GM23338 (cell line): ENCODE measurements at regions not wholly inside any gene's neighbourhood (a gene's known extent, or its start where the extent isn't known, plus 50 kb on each side); places are given as distances from the start of the nearest gene placed in this dataset.

ENCODE experiments used
- ATAC-seq: fragments of 200-7000 bp; cut with Tn5 transposase; 3 replicates; pipeline ENCODE4 v1.9.1; 2020
- DNase-seq: peaks from one replicate; pipeline ENCODE4 v3.0.0-alpha.2; 2015; ENCODE audit warnings: low spot score
- H2AFZ ChIP-seq: fragments of 200-600 bp; sonication (generic); 2 replicates; pipeline ENCODE4 v1.8.0; 2016; ENCODE audit warnings: antibody characterized with exemption, mild to moderate bottlenecking, moderate library complexity
- H3F3A ChIP-seq: fragments of 200-600 bp; sonication (generic); replicated peaks from 2 replicates; pipeline ENCODE4 v1.8.0; 2017; ENCODE audit warnings: antibody characterized with exemption, mixed run types, low read depth
- H3K27ac ChIP-seq: fragments of 200-600 bp; sonication (generic); 2 replicates; pipeline ENCODE4 v1.6.1; 2016; ENCODE audit warnings: low read depth
- H3K27me3 ChIP-seq: fragments of 200-600 bp; sonication (generic); 2 replicates; pipeline ENCODE4 v1.8.0; 2016; ENCODE audit warnings: mild to moderate bottlenecking, mixed run types, moderate library complexity; ENCODE audit not compliant: insufficient read depth
- H3K36me3 ChIP-seq: fragments of 200-600 bp; sonication (generic); 2 replicates; pipeline ENCODE4 v1.8.0; 2016; ENCODE audit warnings: mild to moderate bottlenecking; ENCODE audit not compliant: insufficient read depth
- H3K4me1 ChIP-seq: fragments of 200-600 bp; sonication (generic); 2 replicates; pipeline ENCODE4 v1.8.0; 2016; ENCODE audit warnings: mild to moderate bottlenecking, moderate library complexity; ENCODE audit not compliant: insufficient read depth
- H3K4me2 ChIP-seq: fragments of 200-600 bp; sonication (generic); 2 replicates; pipeline ENCODE4 v1.7.1; 2017; ENCODE audit warnings: mixed run types
- H3K4me3 ChIP-seq: fragments of 200-600 bp; sonication (generic); 2 replicates; pipeline ENCODE4 v1.6.1; 2016; ENCODE audit warnings: mixed run types
- H3K79me2 ChIP-seq: fragments of 200-600 bp; sonication (generic); replicated peaks from 2 replicates; pipeline ENCODE4 v1.8.0; 2017; ENCODE audit warnings: mild to moderate bottlenecking; ENCODE audit not compliant: insufficient read depth
- H3K9me2 ChIP-seq: fragments of 200-600 bp; sonication (generic); 2 replicates; pipeline ENCODE4 v1.8.0; 2017; ENCODE audit not compliant: insufficient read depth
- H4K20me1 ChIP-seq: fragments of 200-600 bp; sonication (generic); replicated peaks from 2 replicates; pipeline ENCODE4 v1.8.0; 2017; ENCODE audit warnings: mild to moderate bottlenecking; ENCODE audit not compliant: insufficient read depth
- H3K27ac Mint-ChIP-seq: 2 replicates; pipeline ENCODE4 v1.8.0; 2020; ENCODE audit warnings: inconsistent platforms, mild to moderate bottlenecking, moderate library complexity, mixed read lengths
- H3K27me3 Mint-ChIP-seq: 3 replicates; pipeline ENCODE4 v1.8.0; 2022; ENCODE audit warnings: low read depth, mild to moderate bottlenecking, moderate library complexity, mixed read lengths, inconsistent platforms; ENCODE audit not compliant: insufficient read depth, poor library complexity
- H3K36me3 Mint-ChIP-seq: 3 replicates; pipeline ENCODE4 v1.8.0; 2021; ENCODE audit warnings: low read depth, mild to moderate bottlenecking, inconsistent platforms, moderate library complexity, mixed read lengths
- H3K4me1 Mint-ChIP-seq: 3 replicates; pipeline ENCODE4 v1.8.0; 2020; ENCODE audit warnings: mild to moderate bottlenecking, inconsistent platforms, mixed read lengths
- H3K4me3 Mint-ChIP-seq: 3 replicates; pipeline ENCODE4 v1.8.0; 2021; ENCODE audit warnings: moderate library complexity, mild to moderate bottlenecking, inconsistent platforms, mixed read lengths
- H3K9me3 Mint-ChIP-seq: 3 replicates; pipeline ENCODE4 v1.8.0; 2020; ENCODE audit warnings: moderate library complexity, mild to moderate bottlenecking, inconsistent platforms, mixed read lengths
- CREB1 ChIP-seq: fragments of 250-450 bp; sonication (Bioruptor Pico); IDR thresholded peaks from 2 replicates; pipeline ENCODE4 v1.5.0; 2020; ENCODE audit warnings: low read depth, mild to moderate bottlenecking, moderate library complexity
- EZH2 ChIP-seq: fragments of 200-600 bp; sonication (generic); IDR thresholded peaks from one replicate; pipeline ENCODE4 v1.8.0; 2017; ENCODE audit warnings: antibody characterized with exemption, mild to moderate bottlenecking, low read depth; ENCODE audit not compliant: unreplicated experiment
- EZH2phosphoT487 ChIP-seq: fragments of 200-600 bp; sonication (generic); IDR thresholded peaks from one replicate; pipeline ENCODE4 v1.8.1; 2018; ENCODE audit warnings: antibody characterized with exemption; ENCODE audit not compliant: unreplicated experiment
- JUNB ChIP-seq: IDR thresholded peaks from one replicate; pipeline ENCODE4 v1.6.1; 2016; ENCODE audit warnings: antibody characterized with exemption; ENCODE audit not compliant: unreplicated experiment
- NANOG ChIP-seq: IDR thresholded peaks from 2 replicates; pipeline ENCODE4 v1.6.1; 2016; ENCODE audit warnings: antibody characterized with exemption, borderline replicate concordance
- POLR2AphosphoS5 ChIP-seq: IDR thresholded peaks from 2 replicates; pipeline ENCODE4 v1.6.1; 2016; ENCODE audit warnings: antibody characterized with exemption, low read depth
- REST ChIP-seq: IDR thresholded peaks from one replicate; pipeline ENCODE4 v1.6.1; 2018; ENCODE audit warnings: antibody characterized with exemption; ENCODE audit not compliant: unreplicated experiment
- STAT1 ChIP-seq: IDR thresholded peaks from one replicate; pipeline ENCODE4 v1.6.1; 2016; ENCODE audit warnings: antibody characterized with exemption; ENCODE audit not compliant: unreplicated experiment
- ZNF331 ChIP-seq: fragments of 250-450 bp; sonication (Bioruptor Pico); IDR thresholded peaks from 2 replicates; pipeline ENCODE4 v1.5.0; 2020; ENCODE audit warnings: low read depth, mild to moderate bottlenecking, moderate library complexity
- TF ChIP-seq, protein P1 (sequence below): fragments of 250-450 bp; sonication (Bioruptor Pico); IDR thresholded peaks from 2 replicates; pipeline ENCODE4 v1.5.0; 2020; ENCODE audit warnings: mild to moderate bottlenecking, moderate library complexity
- TF ChIP-seq, protein P2 (sequence below), 2 experiments: fragments of 200-600 bp in 1 of 2; sonication (generic) in 1 of 2; conservative IDR thresholded peaks; 2 replicates each; pipeline versions ENCODE4 v1.5.1 to v1.6.1; 2016 to 2017; ENCODE audit warnings: antibody characterized with exemption in 2 of 2, low read depth in 2 of 2, mild to moderate bottlenecking in 2 of 2, moderate library complexity in 1 of 2
- TF ChIP-seq, protein P3 (sequence below): IDR thresholded peaks from 2 replicates; pipeline ENCODE4 v1.6.1; 2016; ENCODE audit warnings: antibody characterized with exemption

- TF ChIP-seq, protein P1, sequence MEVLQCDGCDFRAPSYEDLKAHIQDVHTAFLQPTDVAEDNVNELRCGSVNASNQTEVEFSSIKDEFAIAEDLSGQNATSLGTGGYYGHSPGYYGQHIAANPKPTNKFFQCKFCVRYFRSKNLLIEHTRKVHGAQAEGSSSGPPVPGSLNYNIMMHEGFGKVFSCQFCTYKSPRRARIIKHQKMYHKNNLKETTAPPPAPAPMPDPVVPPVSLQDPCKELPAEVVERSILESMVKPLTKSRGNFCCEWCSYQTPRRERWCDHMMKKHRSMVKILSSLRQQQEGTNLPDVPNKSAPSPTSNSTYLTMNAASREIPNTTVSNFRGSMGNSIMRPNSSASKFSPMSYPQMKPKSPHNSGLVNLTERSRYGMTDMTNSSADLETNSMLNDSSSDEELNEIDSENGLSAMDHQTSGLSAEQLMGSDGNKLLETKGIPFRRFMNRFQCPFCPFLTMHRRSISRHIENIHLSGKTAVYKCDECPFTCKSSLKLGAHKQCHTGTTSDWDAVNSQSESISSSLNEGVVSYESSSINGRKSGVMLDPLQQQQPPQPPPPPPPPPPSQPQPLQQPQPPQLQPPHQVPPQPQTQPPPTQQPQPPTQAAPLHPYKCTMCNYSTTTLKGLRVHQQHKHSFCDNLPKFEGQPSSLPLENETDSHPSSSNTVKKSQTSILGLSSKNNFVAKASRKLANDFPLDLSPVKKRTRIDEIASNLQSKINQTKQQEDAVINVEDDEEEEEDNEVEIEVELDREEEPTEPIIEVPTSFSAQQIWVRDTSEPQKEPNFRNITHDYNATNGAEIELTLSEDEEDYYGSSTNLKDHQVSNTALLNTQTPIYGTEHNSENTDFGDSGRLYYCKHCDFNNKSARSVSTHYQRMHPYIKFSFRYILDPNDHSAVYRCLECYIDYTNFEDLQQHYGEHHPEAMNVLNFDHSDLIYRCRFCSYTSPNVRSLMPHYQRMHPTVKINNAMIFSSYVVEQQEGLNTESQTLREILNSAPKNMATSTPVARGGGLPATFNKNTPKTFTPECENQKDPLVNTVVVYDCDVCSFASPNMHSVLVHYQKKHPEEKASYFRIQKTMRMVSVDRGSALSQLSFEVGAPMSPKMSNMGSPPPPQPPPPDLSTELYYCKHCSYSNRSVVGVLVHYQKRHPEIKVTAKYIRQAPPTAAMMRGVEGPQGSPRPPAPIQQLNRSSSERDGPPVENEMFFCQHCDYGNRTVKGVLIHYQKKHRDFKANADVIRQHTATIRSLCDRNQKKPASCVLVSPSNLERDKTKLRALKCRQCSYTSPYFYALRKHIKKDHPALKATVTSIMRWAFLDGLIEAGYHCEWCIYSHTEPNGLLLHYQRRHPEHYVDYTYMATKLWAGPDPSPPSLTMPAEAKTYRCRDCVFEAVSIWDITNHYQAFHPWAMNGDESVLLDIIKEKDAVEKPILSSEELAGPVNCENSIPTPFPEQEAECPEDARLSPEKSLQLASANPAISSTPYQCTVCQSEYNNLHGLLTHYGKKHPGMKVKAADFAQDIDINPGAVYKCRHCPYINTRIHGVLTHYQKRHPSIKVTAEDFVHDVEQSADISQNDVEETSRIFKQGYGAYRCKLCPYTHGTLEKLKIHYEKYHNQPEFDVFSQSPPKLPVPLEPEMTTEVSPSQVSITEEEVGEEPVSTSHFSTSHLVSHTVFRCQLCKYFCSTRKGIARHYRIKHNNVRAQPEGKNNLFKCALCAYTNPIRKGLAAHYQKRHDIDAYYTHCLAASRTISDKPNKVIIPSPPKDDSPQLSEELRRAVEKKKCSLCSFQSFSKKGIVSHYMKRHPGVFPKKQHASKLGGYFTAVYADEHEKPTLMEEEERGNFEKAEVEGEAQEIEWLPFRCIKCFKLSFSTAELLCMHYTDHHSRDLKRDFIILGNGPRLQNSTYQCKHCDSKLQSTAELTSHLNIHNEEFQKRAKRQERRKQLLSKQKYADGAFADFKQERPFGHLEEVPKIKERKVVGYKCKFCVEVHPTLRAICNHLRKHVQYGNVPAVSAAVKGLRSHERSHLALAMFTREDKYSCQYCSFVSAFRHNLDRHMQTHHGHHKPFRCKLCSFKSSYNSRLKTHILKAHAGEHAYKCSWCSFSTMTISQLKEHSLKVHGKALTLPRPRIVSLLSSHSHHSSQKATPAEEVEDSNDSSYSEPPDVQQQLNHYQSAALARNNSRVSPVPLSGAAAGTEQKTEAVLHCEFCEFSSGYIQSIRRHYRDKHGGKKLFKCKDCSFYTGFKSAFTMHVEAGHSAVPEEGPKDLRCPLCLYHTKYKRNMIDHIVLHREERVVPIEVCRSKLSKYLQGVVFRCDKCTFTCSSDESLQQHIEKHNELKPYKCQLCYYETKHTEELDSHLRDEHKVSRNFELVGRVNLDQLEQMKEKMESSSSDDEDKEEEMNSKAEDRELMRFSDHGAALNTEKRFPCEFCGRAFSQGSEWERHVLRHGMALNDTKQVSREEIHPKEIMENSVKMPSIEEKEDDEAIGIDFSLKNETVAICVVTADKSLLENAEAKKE (CRISPR knock-in tag): no peak
These were observed 268.3 kb upstream of the ACTBL2 start (continued) for GRCh38 chr5:57750891-57751290.

DNA sequence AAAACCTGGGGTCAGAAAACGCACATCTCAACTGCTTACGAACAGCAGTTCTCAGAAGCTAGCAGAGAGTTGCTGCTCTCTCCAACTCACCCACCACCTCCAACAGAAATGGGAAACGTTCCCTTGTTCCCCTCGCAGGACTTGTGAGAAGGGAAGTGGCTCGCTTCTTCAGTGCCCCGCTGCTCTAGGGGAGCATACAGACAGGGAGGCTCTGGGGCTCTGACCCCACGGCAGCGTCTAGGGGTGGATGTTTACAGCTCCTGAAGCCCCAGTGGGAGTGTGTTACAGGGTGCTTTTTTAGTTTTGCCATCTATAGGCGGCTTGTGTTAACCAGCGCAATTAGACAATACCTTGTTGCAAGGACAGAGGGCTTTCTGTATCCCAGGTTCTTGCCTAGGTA, 267.7 kb upstream of the ACTBL2 start:
- Histone ChIP-seq H3K79me2 (no peaks in the 10 kb centered on the region), H3K27me3 (no peaks in the 10 kb centered on the region), H3K4me3 (no peak overlapping the region), H3K4me1 (no peaks in the 10 kb centered on the region), H3K27ac (no peak overlapping the region), H3F3A (no peaks in the 10 kb centered on the region), H3K36me3 (no peaks in the 10 kb centered on the region), H4K20me1 (no peaks in the 10 kb centered on the region), H3K9me2 (peaks cover 4% of the 10 kb centered on the region; the same call in 1 of the 2 replicates), H2AFZ (peak overlapping the region; percentile 56; the same call in 1 of the 2 replicates), H3K4me2 (no peak overlapping the region)
- DNase-seq: no peak
- Mint-ChIP-seq H3K9me3 (no peaks in the 10 kb centered on the region), H3K4me1 (peaks cover 3% of the 10 kb centered on the region; the same call in 2 of the 3 replicates), H3K27me3 (peaks cover 2% of the 10 kb centered on the region), H3K4me3 (no peak overlapping the region), H3K36me3 (no peaks in the 10 kb centered on the region), H3K27ac (no peak overlapping the region)
- no peak for ATAC-seq
- TF ChIP-seq EZH2 (no peak), REST (no peak), NANOG (no peak), JUNB (no peak), ZNF331 (no peak), CREB1 (CRISPR knock-in tag) (no peak), STAT1 (no peak), EZH2phosphoT487 (no peak), POLR2AphosphoS5 (no peak)
- TF ChIP-seq, protein P2, sequence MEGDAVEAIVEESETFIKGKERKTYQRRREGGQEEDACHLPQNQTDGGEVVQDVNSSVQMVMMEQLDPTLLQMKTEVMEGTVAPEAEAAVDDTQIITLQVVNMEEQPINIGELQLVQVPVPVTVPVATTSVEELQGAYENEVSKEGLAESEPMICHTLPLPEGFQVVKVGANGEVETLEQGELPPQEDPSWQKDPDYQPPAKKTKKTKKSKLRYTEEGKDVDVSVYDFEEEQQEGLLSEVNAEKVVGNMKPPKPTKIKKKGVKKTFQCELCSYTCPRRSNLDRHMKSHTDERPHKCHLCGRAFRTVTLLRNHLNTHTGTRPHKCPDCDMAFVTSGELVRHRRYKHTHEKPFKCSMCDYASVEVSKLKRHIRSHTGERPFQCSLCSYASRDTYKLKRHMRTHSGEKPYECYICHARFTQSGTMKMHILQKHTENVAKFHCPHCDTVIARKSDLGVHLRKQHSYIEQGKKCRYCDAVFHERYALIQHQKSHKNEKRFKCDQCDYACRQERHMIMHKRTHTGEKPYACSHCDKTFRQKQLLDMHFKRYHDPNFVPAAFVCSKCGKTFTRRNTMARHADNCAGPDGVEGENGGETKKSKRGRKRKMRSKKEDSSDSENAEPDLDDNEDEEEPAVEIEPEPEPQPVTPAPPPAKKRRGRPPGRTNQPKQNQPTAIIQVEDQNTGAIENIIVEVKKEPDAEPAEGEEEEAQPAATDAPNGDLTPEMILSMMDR (conservative IDR thresholded peaks at IDR 0.05; ENCODE audit: low read depth in 2 of 2): no peak
- TF ChIP-seq, protein P3, sequence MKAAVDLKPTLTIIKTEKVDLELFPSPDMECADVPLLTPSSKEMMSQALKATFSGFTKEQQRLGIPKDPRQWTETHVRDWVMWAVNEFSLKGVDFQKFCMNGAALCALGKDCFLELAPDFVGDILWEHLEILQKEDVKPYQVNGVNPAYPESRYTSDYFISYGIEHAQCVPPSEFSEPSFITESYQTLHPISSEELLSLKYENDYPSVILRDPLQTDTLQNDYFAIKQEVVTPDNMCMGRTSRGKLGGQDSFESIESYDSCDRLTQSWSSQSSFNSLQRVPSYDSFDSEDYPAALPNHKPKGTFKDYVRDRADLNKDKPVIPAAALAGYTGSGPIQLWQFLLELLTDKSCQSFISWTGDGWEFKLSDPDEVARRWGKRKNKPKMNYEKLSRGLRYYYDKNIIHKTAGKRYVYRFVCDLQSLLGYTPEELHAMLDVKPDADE: no peak
